NCI-H2196 (cell line): ENCODE measurements at regions not wholly inside any gene's neighbourhood (a gene's known extent, or its start where the extent isn't known, plus 50 kb on each side); places are given as distances from the start of the nearest gene placed in this dataset.
"Not testable (repeated sequence)": the region's sequence is repeated elsewhere in the genome, so short reads cannot be mapped to it uniquely, and the experiment has no call there.

Experiments used
- DNase-seq: peaks from one replicate; lab custom pipeline; 2025; ENCODE audit not compliant: unreplicated experiment; lab: John Stamatoyannopoulos, UW

DNA sequence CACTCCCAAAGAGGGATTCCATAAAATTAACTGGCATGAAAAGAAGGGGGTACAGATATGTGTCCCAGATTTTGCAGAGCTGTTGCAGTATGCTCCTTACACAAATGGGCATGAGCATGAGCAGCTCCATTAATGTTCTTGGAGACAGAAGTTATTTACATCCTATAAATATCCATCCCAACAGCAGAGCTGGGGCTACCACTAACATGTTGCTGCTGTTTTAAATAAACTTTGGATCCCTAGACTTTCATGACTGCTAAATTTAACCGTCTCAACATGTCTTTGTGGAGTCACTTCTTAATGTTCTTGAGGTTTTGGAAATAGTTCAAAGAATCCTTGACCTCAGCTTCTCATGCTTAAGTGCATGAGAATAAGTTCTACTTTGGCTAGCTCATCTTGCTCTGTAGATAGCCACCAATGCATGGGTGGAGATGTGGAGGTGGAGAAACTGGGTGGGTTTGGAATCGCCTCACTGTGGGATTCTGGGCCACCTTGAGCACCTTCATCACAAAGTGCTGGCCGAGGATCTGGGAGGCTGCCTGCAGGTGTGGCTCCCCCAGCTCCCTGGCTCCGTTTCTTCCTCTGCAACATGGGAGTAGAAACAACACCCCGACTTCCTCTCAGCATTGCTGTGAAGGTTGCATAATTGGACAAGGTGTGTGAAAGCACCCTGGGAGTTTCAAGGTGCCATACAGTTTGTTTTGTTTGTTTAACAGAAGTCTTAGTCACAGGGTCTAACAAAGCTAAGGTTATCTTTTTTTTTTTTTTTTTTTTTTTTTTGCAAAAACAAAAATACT is 307.2 kb downstream of the MYCN start:
- DNase-seq, result no peak

- no peak for DNase-seq
These were observed 306.6 kb downstream of the MYCN start for GRCh38 chr2:16246911-16247310.

DNA sequence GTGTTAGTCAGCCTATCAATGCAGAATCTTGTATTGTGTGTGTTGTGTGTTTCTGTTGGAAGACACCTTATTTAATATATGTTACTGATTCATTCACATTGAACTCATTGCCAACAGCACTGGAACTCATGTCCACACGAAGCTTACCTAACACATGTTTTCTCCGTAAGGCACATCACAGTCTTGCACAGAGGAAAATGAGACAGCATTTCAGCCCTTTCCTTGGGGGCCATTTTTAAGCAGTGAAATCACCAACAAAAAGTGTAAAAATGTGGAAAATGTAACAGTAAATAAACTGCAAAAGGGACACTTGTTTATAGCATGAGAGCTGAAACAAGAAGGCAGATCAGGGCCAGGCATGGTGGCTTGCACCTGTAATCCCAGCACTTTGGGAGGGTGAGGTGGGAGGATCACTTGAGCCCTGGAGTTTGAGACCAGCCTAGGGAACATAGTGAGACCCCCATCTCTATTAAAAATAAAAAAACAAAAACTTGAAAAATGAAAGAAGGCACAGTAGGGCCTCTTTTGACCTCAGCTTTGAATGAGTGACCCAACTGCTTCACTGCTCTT is 306.0 kb downstream of the MYCN start:
- DNase-seq, result no peak

- DNase-seq, result no peak
These were observed 305.2 kb downstream of the MYCN start for GRCh38 chr2:16245481-16246054.

DNA sequence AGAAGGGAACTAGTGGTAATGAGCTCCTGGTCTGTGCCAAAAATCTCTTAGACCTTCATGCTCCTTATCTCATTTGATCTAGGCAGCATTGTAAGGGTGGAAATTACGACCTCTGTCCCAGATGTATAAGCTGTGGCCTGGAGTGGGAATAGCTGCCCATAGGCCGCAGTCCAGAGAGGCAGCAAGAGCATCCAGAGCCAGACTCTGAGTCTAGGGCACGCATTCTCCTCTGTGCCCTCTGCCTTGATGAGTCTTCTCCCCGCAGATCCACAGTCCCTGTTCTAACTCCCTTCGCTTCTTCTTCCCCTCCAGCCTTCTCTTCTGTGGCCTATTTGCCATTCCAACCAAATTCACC is 304.6 kb downstream of the MYCN start:
- DNase-seq, result no peak

DNA sequence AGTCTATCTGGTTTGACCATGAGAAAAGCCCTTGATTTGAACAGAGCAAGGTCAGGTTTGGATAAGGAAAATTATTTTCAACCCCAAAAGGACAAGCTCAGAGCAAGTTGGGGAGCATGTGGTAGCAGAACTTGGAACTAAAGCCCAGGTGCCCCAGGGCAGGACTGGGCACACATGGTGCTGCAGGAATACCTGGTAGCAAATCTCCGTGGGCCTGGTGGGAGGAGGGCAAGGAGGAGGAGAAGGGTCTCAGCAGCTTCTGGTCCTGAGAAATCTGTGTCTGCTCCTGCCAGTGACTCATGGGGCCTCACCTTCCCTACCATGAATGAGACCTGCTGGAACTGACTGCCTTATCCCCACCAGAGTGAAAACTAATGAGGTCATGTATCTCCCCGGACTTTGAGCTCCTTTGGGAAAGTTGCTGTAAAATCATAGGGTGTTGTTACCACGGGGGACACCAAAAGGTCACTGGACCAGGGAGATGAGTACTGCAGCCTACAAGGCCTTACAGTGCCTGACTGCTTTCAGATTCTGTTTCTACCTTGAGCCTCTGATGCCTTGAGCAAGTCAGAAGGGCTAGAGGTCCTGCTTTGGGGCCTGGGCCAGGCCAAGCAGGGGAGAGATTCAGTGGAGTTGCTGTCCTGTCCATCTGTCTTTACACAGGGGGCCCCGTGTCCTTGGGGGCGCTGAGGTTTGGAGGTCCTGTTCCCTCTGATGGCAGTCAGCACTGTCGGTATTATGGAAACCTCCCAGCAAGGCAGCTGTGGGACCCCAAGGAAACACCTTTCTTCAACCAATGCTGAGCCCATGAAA is 304.0 kb downstream of the MYCN start:
- DNase-seq, result no peak

- no peak for DNase-seq
These were observed 303.2 kb downstream of the MYCN start for GRCh38 chr2:16243411-16243996.

DNA sequence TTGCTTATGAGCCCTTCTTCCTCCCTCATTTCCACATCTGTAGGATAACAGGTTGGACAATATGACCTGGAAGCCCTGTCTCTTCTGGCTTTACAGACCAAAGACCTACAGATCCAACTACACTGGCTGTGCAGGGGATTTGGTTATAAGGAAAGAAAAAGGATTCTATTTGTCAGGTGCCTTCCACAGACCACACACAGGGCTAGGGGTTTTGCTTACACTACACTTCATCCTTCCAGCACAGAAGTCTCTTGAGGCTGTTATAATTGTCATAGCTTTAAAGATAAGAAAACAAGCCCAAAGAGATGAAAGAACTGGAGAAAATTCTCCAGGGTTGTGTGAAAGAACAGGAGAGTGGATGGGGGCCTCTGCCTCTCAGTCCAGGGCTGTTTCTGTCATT is 302.6 kb downstream of the MYCN start:
- no peak for DNase-seq

GRCh38 chr2:16241166-16242160 is 301.1 kb downstream of the MYCN start:
- no peak for DNase-seq

GRCh38 chr2:16240402-16240801 is 300.1 kb downstream of the MYCN start:
- no peak for DNase-seq

GRCh38 chr2:16239296-16239850 is 299.0 kb downstream of the MYCN start:
- no peak for DNase-seq

DNA sequence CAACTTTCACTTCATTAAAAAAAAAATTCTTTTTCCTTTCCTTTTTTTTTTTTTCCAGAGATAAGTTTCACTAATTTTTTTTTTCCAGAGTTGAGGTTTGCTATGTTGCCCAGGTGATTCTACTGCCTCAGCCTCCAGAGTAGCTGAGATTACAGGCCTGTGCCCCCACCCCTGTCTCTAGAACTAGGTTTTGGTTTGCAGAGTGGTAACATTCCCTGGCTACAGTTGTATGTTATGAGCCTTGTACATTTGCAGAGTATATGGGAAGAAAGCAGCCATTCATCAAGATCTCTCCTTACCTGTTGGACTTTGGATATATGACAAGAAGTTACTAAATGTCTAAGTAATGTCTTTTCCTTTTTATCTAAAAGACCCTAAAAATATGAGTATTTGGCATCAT is 298.4 kb downstream of the MYCN start:
- no peak for DNase-seq

GRCh38 chr2:16238001-16238761 is 297.8 kb downstream of the MYCN start:
- no peak for DNase-seq

- DNase-seq, result no peak
These were observed 295.4 kb downstream of the MYCN start for GRCh38 chr2:16235747-16236146.

DNA sequence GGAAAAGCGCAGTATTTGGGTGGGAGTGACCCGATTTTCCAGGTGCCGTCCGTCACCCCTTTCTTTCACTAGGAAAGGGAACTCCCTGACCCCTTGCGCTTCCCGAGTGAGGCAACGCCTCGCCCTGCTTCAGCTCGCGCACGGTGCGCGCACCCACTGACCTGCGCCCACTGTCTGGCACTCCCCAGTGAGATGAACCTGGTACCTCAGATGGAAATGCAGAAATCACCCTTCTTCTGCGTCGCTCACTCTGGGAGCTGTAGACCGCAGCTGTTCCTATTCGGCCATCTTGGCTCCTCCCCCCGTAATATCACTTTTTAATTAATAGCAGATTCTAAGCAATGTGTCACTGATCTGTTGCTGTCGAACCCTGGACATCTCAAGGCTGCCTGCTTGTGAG is 294.9 kb downstream of the MYCN start:
- not testable (repeated sequence) for DNase-seq

DNA sequence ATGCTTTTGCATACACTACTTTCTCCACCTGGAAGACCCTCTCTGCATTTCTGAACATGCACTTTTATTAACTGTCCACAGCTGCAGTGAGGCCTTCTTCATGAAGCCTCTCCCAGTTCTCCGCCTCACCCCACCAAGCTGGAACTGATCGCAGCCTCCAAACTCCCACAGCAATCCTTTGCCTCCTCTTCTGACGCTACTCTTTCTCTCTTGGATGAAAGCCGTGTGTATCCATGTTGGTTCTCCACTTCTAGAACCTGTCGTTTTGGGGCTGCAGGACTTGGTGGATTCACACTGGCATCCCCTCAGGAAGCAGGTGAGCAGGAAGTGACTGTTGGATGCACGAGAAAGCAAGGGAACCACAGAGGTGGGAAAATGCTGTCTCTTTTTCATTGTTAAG is 288.6 kb downstream of the MYCN start:
- no peak for DNase-seq

DNA sequence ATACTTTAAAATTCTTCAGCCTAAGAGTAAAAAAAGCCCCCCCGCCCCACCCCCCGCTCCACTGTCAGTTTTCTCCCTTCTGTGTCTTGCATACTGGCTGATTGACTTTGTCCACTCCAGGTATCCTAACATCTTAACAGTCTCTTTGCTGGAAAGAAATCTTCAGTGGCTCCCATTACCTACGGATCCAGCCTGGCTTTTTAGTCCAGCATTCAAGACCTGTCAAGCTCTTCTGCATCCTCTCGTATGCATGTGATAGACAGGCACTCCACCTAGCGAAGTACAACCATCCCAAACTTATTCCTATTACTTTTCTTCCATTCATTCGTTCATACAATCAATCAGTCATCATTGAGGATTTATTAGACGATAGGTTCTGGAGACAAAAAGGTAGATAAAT is 288.1 kb downstream of the MYCN start:
- no peak for DNase-seq

GRCh38 chr2:16227811-16228462 is 287.6 kb downstream of the MYCN start:
- DNase-seq, result no peak
